IPS-18a (cell line): ENCODE measurements at regions not wholly inside any gene's neighbourhood (a gene's known extent, or its start where the extent isn't known, plus 50 kb on each side); places are given as distances from the start of the nearest gene placed in this dataset.

Experiments used
- H3K27ac ChIP-seq: one replicate; pipeline ENCODE4 v1.5.1; 2013; ENCODE audit warnings: low read length
- H3K27me3 ChIP-seq: one replicate; pipeline ENCODE4 v1.6.1; 2013; ENCODE audit warnings: mild to moderate bottlenecking, low read length; ENCODE audit not compliant: control insufficient read depth, insufficient read depth
- H3K36me3 ChIP-seq: one replicate; pipeline ENCODE4 v1.6.1; 2013; ENCODE audit warnings: low read depth, low read length; ENCODE audit not compliant: control insufficient read depth
- H3K4me1 ChIP-seq: one replicate; pipeline ENCODE4 v1.6.1; 2013; ENCODE audit warnings: low read depth, low read length; ENCODE audit not compliant: control insufficient read depth
- H3K4me3 ChIP-seq: one replicate; pipeline ENCODE4 v1.5.1; 2013; ENCODE audit warnings: low read length
- H3K9ac ChIP-seq: one replicate; pipeline ENCODE4 v1.6.1; 2013; ENCODE audit warnings: mild to moderate bottlenecking, low read length, moderate library complexity
- H3K9me3 ChIP-seq: one replicate; pipeline ENCODE4 v1.6.1; 2013; ENCODE audit warnings: low read depth, low read length; ENCODE audit not compliant: control insufficient read depth

DNA sequence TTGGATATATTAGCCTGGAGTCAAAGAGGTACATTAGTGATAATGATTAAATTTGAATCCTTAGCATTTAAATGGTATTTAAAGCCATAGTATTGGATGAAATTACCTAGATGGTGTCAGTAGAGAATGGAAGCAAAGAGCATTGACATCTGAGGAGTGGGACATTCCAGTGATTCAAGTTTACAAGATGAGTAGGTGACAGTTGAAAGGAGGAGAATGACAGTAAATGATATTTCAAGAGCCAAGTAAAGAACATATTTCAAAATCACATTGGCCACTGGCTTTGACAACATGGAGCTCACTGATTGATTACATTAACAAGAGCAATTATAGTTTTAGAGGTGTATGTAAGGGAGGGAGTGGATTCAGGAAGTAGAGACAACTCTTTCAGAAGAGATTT lies 93.9 kb upstream of the MEF2C start:
- Histone ChIP-seq H3K9me3 (no peaks in the 10 kb centered on the region), H3K27ac (no peak overlapping the region), H3K4me3 (no peak overlapping the region), H3K27me3 (no peaks in the 10 kb centered on the region), H3K9ac (no peak overlapping the region), H3K4me1 (peaks cover 8% of the 10 kb centered on the region), H3K36me3 (no peaks in the 10 kb centered on the region)

DNA sequence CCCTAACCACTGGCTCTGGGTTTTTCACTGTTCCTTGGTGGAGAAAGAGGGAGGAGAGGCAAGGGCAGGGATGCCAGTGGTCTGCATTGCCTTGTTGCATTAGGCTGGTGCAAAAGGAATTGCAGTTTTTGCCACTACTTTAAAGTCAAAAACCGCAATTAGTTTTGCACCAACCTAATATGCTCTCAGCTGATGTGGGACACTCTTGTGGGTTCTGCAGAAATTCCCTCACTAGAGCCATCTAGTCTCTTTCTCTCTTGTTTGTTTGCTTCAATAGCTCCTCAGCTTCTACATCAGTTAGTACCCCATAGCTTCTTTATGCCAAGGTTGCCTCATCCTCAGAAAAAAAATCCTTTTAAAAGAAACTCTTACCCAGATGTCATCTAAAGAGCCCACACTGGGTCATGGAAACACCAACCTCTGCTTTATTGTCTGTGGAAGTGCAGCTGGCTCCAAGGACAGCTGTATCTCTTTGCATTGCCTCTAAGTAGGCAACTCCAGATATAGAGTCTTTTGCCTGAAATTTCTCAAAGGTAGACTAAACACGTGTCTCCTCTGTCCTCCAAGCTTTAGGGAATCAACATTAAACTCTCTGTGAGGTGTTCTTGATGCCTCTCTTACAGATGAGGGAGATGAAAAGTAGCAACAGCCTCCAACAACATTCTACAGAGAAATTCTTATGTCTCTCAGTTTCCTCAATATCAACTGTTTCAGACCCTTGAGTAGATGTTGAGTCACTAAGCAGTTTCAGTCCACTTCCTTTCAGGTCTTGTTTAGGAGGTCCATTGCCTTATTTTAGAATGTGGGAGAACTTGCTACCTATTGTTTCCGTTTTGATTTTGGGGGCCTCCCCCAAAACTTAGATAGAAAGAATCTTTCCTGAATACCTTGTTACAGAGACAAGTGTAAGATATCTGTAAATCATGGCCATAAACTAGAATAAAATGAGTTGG lies 84.9 kb upstream of the MEF2C start:
- Histone ChIP-seq H3K36me3 (no peaks in the 10 kb centered on the region), H3K9ac (no peak overlapping the region), H3K9me3 (no peaks in the 10 kb centered on the region), H3K4me1 (no peaks in the 10 kb centered on the region), H3K27ac (no peak overlapping the region), H3K27me3 (no peaks in the 10 kb centered on the region), H3K4me3 (no peak overlapping the region)

- no peaks in the 10 kb centered on the region for H3K27me3 ChIP-seq
- H3K4me3 ChIP-seq, result no peak overlapping the region
- no peaks in the 10 kb centered on the region for H3K4me1 ChIP-seq
- no peaks in the 10 kb centered on the region for H3K9me3 ChIP-seq
- H3K36me3 ChIP-seq, result no peaks in the 10 kb centered on the region
- H3K9ac ChIP-seq, result no peak overlapping the region
- H3K27ac ChIP-seq, result no peak overlapping the region
These were observed 81.8 kb upstream of the MEF2C start for GRCh38 chr5:88964831-88965230.

DNA sequence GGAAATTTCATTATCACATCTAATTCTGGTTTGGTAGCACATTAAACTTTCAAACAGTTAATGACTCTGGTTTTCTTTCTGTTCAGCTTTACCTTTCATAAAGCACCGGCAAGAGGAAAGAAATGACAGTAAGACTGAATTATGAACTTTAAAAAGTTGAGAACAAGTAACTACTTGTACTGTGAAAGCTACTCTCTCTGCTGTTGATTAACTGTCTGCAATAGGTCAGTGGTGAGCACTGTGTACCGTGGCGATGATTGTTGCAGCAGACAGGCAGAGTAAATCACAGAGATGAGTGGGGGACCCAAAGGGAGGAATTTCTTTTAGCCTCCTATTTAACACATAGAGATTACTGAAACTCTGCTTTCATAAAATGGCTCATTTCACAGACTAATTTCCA lies 74.0 kb upstream of the MEF2C start:
- no peak overlapping the region for H3K27ac ChIP-seq
- no peaks in the 10 kb centered on the region for H3K36me3 ChIP-seq
- no peaks in the 10 kb centered on the region for H3K27me3 ChIP-seq
- no peak overlapping the region for H3K9ac ChIP-seq
- no peak overlapping the region for H3K4me3 ChIP-seq
- peaks cover 12% of the 10 kb centered on the region for H3K4me1 ChIP-seq
- no peaks in the 10 kb centered on the region for H3K9me3 ChIP-seq

DNA sequence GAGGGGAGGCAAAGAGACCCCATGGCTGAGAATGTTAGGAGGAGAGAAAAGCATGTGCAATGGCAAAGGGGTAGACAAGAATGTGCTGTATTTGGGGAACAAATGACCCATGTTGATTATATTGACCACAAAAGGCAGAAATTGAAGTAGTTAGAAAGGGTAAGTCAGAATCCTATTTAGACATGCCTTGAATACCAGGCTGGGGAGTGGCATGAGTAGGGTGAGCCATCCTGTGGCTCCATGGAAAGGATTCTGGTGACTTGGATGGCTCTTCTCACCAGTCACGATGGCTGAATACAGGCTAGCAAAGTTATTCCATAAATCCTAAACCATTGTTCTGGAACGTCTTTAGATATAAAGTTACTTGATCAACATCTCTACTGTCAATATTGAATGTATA lies 73.4 kb upstream of the MEF2C start:
- Histone ChIP-seq H3K9me3 (no peaks in the 10 kb centered on the region), H3K36me3 (no peaks in the 10 kb centered on the region), H3K4me1 (peaks cover 12% of the 10 kb centered on the region), H3K9ac (no peak overlapping the region), H3K27me3 (no peaks in the 10 kb centered on the region), H3K27ac (no peak overlapping the region), H3K4me3 (no peak overlapping the region)

DNA sequence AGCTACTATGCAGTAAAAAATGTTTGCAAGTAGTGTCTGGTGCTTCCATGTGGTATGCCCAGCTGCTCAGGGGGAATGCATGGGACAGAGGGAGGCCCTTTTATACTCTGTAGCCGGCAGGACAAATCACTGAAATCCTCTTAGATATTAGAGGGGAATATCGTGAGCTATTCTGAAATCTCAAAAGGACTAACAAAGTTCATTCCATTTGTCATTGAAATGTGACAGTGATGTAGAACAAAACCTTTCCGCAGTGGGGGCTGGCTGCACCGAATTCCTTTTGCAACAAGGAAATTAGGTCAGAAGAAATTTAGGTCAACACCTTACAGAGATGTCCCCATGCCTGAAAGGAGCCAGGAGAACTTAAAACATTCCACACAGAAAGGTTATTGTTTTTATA lies 72.4 kb upstream of the MEF2C start:
- Histone ChIP-seq H3K27me3 (no peaks in the 10 kb centered on the region), H3K4me3 (no peak overlapping the region), H3K4me1 (peaks cover 12% of the 10 kb centered on the region), H3K27ac (no peak overlapping the region), H3K9me3 (no peaks in the 10 kb centered on the region), H3K9ac (no peak overlapping the region), H3K36me3 (no peaks in the 10 kb centered on the region)

DNA sequence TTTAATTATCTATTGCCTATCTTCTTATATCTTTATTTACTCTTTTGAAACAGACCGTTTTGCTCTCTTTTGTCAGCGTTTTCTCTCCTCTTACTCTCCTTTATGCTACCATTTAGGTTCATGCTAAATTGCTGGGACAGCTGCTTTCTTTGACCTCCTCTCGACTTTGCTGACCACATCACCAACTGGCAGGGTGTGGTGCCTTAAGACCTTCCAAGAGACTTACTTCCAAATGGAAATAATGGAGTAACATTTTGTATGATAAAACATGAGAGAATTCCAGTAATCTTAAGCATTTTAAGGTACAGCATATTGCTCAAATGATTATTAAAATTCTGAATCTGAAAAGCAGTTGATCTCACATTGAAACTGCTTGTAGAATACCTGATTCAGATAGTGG lies 71.5 kb upstream of the MEF2C start:
- no peak overlapping the region for H3K27ac ChIP-seq
- no peak overlapping the region for H3K9ac ChIP-seq
- H3K9me3 ChIP-seq, result no peaks in the 10 kb centered on the region
- H3K27me3 ChIP-seq, result no peaks in the 10 kb centered on the region
- peaks cover 15% of the 10 kb centered on the region for H3K4me1 ChIP-seq
- H3K4me3 ChIP-seq, result no peak overlapping the region
- no peaks in the 10 kb centered on the region for H3K36me3 ChIP-seq

DNA sequence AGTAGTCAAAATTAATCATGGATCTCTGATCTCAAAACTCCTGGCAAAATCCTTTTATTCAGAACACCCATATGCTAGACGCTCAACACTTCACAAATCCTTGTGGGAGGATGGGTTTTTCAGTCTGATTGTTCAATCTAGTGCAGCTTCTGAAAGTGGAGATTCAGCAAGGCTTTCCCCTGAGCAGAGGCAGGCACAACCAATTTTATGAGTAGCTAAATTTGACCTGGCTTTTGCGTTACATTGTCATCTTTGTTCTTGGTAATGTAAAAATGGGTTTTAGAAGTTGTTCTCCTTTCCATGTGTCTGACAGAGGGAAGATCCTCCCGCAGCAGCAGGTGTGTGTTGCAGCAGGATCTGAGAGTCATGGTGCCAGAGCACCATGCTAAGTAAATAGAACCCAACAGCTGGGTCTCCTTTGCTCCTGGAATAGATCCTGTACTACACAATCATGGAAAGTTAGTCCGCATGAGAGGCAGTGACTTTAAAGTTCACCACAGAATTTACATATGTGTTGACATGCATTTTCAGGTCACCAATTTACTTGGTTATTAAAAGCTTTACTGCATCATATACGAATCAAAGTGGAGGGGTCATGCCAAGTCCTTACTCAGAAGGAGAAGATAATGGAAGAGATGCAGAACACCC lies 70.1 kb upstream of the MEF2C start:
- Histone ChIP-seq H3K27ac (no peak overlapping the region), H3K9me3 (no peaks in the 10 kb centered on the region), H3K4me3 (no peak overlapping the region), H3K27me3 (no peaks in the 10 kb centered on the region), H3K4me1 (peaks cover 27% of the 10 kb centered on the region), H3K36me3 (no peaks in the 10 kb centered on the region), H3K9ac (no peak overlapping the region)

GRCh38 chr5:88952344-88952743 lies 69.4 kb upstream of the MEF2C start:
- Histone ChIP-seq H3K27me3 (no peaks in the 10 kb centered on the region), H3K4me3 (no peak overlapping the region), H3K27ac (no peak overlapping the region), H3K9ac (no peak overlapping the region), H3K4me1 (peaks cover 27% of the 10 kb centered on the region), H3K9me3 (no peaks in the 10 kb centered on the region), H3K36me3 (no peaks in the 10 kb centered on the region)

DNA sequence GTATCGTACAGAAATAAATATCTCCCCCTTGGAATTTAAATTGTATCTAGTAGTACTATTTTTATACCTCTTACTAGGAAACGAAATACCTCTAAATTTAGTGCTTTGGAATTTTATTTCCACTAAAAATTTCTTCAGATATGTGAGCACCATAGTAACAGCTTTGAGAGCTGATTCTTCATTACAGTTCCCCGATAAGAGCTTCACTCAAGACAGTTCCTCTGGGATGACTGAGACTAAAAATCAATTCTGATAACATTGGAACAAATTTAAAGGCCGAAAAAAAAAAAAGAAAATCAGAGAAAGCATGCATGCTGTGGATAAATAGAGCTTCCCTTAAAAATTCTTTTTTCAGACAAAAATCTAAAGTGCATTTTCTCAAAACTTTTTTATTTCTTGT lies 68.5 kb upstream of the MEF2C start:
- H3K4me3 ChIP-seq, result no peak overlapping the region
- H3K4me1 ChIP-seq, result peaks cover 27% of the 10 kb centered on the region
- no peak overlapping the region for H3K9ac ChIP-seq

GRCh38 chr5:88948746-88949600 lies 66.0 kb upstream of the MEF2C start:
- H3K36me3 ChIP-seq, result no peaks in the 10 kb centered on the region

More for the DNA sequence above, 68.5 kb upstream of the MEF2C start:
- Histone ChIP-seq H3K36me3 (no peaks in the 10 kb centered on the region), H3K27me3 (no peaks in the 10 kb centered on the region), H3K9me3 (no peaks in the 10 kb centered on the region), H3K27ac (no peak overlapping the region)

More at GRCh38 chr5:88948746-88949600, 66.0 kb upstream of the MEF2C start:
- Histone ChIP-seq H3K9me3 (no peaks in the 10 kb centered on the region), H3K9ac (no peak overlapping the region), H3K4me3 (no peak overlapping the region), H3K4me1 (peaks cover 15% of the 10 kb centered on the region), H3K27ac (no peak overlapping the region), H3K27me3 (no peaks in the 10 kb centered on the region)
